WTC11 (cell line): ENCODE measurements at regions not wholly inside any gene's neighbourhood (a gene's known extent, or its start where the extent isn't known, plus 50 kb on each side); places are given as distances from the start of the nearest gene placed in this dataset.

ENCODE experiments used
- ATAC-seq: fragments of 200-7000 bp; cut with Tn5 transposase; 2 replicates; pipeline ENCODE4 v1.10.0; 2021; ENCODE audit warnings: mild to moderate bottlenecking, moderate library complexity
- CTCF ChIA-PET: fragments of 300-600 bp; sonication (Branson Sonifier 250); formaldehyde crosslinking; loops from one replicate; lab custom pipeline; 2021; ENCODE audit warnings: antibody characterized with exemption; lab: Charles Lee
- POLR2A ChIA-PET: fragments of 350-600 bp; sonication (Branson Sonifier 250); formaldehyde crosslinking; loops from one replicate; lab custom pipeline; 2021; ENCODE audit warnings: antibody characterized with exemption; lab: Charles Lee
- DNase-seq: peaks from one replicate; pipeline ENCODE4 v3.0.0; 2021; ENCODE audit warnings: low spot score
- H3K27ac Mint-ChIP-seq: 2 replicates; pipeline ENCODE4 v1.8.0; 2021; ENCODE audit warnings: mixed read lengths
- H3K27me3 Mint-ChIP-seq: 2 replicates; pipeline ENCODE4 v1.8.0; 2021; ENCODE audit warnings: low read depth, mild to moderate bottlenecking, moderate library complexity, mixed read lengths
- H3K36me3 Mint-ChIP-seq: 2 replicates; pipeline ENCODE4 v1.8.0; 2021; ENCODE audit warnings: mixed read lengths
- H3K4me1 Mint-ChIP-seq: 2 replicates; pipeline ENCODE4 v1.8.0; 2022; ENCODE audit warnings: mixed read lengths
- H3K4me3 Mint-ChIP-seq: 2 replicates; pipeline ENCODE4 v1.8.0; 2021; ENCODE audit warnings: mild to moderate bottlenecking, moderate library complexity, mixed read lengths
- H3K9me3 Mint-ChIP-seq: 2 replicates; pipeline ENCODE4 v1.8.0; 2021; ENCODE audit warnings: mixed read lengths
- AFF4 ChIP-seq: sonication (generic); formaldehyde crosslinking; IDR thresholded peaks from 2 replicates; pipeline ENCODE4 v1.8.1; 2023; ENCODE audit warnings: mild to moderate bottlenecking, missing genetic modification reagents, borderline replicate concordance
- ATF2 ChIP-seq: sonication (generic); formaldehyde crosslinking; IDR thresholded peaks from 2 replicates; pipeline ENCODE4 v1.8.1; 2022; ENCODE audit warnings: low read depth, missing genetic modification reagents, borderline replicate concordance
- CBFB ChIP-seq: sonication (generic); formaldehyde crosslinking; IDR thresholded peaks from 2 replicates; pipeline ENCODE4 v1.8.1; 2022; ENCODE audit warnings: mild to moderate bottlenecking, low read depth, missing genetic modification reagents
- E2F4 ChIP-seq: sonication (generic); formaldehyde crosslinking; IDR thresholded peaks from 2 replicates; pipeline ENCODE4 v1.8.1; 2022; ENCODE audit warnings: low read depth, mild to moderate bottlenecking, moderate library complexity, missing genetic modification reagents, borderline replicate concordance
- HMGA2 ChIP-seq: fragments of 250-450 bp; sonication (Bioruptor Pico); IDR thresholded peaks from 2 replicates; pipeline ENCODE4 v1.4.0; 2021; ENCODE audit warnings: mild to moderate bottlenecking, moderate library complexity
- HMGXB4 ChIP-seq: sonication (generic); formaldehyde crosslinking; IDR thresholded peaks from 2 replicates; pipeline ENCODE4 v1.8.1; 2023; ENCODE audit warnings: mild to moderate bottlenecking, moderate library complexity, missing genetic modification reagents
- PREB ChIP-seq: sonication (generic); formaldehyde crosslinking; IDR thresholded peaks from 2 replicates; pipeline ENCODE4 v1.8.1; 2022; ENCODE audit warnings: mild to moderate bottlenecking, missing genetic modification reagents, moderate library complexity, borderline replicate concordance
- RORB ChIP-seq: fragments of 250-450 bp; sonication (Bioruptor Pico); IDR thresholded peaks from 2 replicates; pipeline ENCODE4 v1.9.0; 2021; ENCODE audit warnings: mild to moderate bottlenecking
- ZMAT4 ChIP-seq: fragments of 250-450 bp; sonication (Bioruptor Pico); IDR thresholded peaks from 2 replicates; pipeline ENCODE4 v1.9.0; 2021; ENCODE audit warnings: mild to moderate bottlenecking
- ZNF138 ChIP-seq: sonication (generic); formaldehyde crosslinking; conservative IDR thresholded peaks from 2 replicates; pipeline ENCODE4 v1.8.1; 2022; ENCODE audit warnings: mild to moderate bottlenecking, moderate library complexity, missing genetic modification reagents
- ZNF232 ChIP-seq: sonication (generic); formaldehyde crosslinking; IDR thresholded peaks from 2 replicates; pipeline ENCODE4 v1.8.0; 2022; ENCODE audit warnings: mild to moderate bottlenecking, missing genetic modification reagents
- ZNF512 ChIP-seq: sonication (generic); formaldehyde crosslinking; IDR thresholded peaks from 2 replicates; pipeline ENCODE4 v1.8.1; 2022; ENCODE audit warnings: missing genetic modification reagents, borderline replicate concordance
- ZNF532 ChIP-seq: fragments of 250-450 bp; sonication (Bioruptor Pico); IDR thresholded peaks from 2 replicates; pipeline ENCODE4 v1.9.0; 2021; ENCODE audit warnings: mild to moderate bottlenecking, borderline replicate concordance

- no peak for TF ChIP-seq E2F4 (CRISPR knock-in tag)
- no peak for TF ChIP-seq ZNF532 (CRISPR knock-in tag)
- TF ChIP-seq RORB, result no peak
These were observed 97.6 kb upstream of the CST7 start (continued) for GRCh38 chr20:24851346-24852019.

- no peaks in the 10 kb centered on the region for H3K4me1 Mint-ChIP-seq
- H3K36me3 Mint-ChIP-seq, result peaks cover 44% of the 10 kb centered on the region
- ChIA-PET POLR2A (no interaction called here), CTCF (no interaction called here)
- no peak overlapping the region for H3K4me3 Mint-ChIP-seq
- no peak overlapping the region for H3K27ac Mint-ChIP-seq
- peaks cover 7% of the 10 kb centered on the region for H3K27me3 Mint-ChIP-seq
- no peak for ATAC-seq
- no peak for DNase-seq
- peaks cover 73% of the 10 kb centered on the region for H3K9me3 Mint-ChIP-seq
- no peak for TF ChIP-seq ZNF232 (CRISPR knock-in tag)
- TF ChIP-seq AFF4 (CRISPR knock-in tag), result no peak
- TF ChIP-seq ZNF512 (CRISPR knock-in tag), result no peak
- no peak for TF ChIP-seq HMGXB4 (CRISPR knock-in tag)
- no peak for TF ChIP-seq ZNF138 (CRISPR knock-in tag)
- no peak for TF ChIP-seq ATF2
- TF ChIP-seq HMGA2 (CRISPR knock-in tag), result no peak
- TF ChIP-seq ZMAT4 (CRISPR knock-in tag), result no peak
- TF ChIP-seq E2F4 (CRISPR knock-in tag), result no peak
- no peak for TF ChIP-seq PREB (CRISPR knock-in tag)
- no peak for TF ChIP-seq CBFB (CRISPR knock-in tag)
These were observed 95.2 kb upstream of the CST7 start for GRCh38 chr20:24853916-24854315.
